ENCODE measurements at regions not wholly inside any gene's neighbourhood (a gene's known extent, or its start where the extent isn't known, plus 50 kb on each side); places are given as distances from the start of the nearest gene placed in this dataset.
"Not testable (repeated sequence)": the region's sequence is repeated elsewhere in the genome, so short reads cannot be mapped to it uniquely, and the experiment has no call there.

GRCh38 chr13:68944272-68944671, 1163.4 kb upstream of the ATXN8OS start:
- no peak for DNase-seq

DNA sequence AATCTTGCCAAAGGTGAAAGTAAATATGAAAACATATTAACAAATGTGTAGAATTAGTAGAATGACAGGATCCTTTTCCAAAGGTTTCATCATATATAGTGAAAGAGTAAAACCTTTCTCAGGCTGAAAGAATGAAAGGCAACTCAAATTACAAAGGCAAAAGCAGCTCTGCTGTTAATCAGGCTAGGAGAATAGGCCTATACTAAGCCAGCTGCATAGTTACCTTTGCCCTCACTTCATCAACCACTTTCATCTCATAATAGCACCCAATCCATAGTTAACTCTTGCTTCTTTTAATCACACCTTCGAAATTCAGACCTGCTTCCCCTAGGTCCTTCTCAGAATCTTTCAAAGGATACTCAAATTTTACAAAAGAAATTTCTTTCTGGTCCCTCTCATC, 1167.6 kb upstream of the ATXN8OS start:
- DNase-seq = no peak

DNA sequence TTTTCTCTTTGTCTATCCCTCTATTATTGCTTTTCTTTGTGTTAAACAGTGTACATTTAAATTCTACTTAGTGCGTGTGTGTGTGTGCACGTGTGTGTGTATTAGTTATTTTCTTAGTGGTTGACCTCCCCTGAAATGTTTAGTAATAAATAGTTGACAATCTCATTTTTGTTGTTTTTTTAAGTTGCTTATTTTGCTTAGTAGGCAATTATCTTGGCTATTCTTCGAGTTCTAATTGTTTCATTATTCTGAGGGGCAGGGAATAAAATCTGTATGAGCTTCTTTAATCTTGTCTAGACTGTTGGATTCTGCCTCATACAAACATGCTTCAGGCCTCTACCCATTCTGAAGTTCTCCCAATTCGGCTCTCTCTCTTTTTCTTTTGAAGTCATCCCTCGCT, 1169.0 kb upstream of the ATXN8OS start:
- DNase-seq = no peak

GRCh38 chr13:68929075-68929745, 1178.4 kb upstream of the ATXN8OS start:
- DNase-seq = no peak

GRCh38 chr13:68927387-68928026, 1180.1 kb upstream of the ATXN8OS start:
- DNase-seq = no peak

DNA sequence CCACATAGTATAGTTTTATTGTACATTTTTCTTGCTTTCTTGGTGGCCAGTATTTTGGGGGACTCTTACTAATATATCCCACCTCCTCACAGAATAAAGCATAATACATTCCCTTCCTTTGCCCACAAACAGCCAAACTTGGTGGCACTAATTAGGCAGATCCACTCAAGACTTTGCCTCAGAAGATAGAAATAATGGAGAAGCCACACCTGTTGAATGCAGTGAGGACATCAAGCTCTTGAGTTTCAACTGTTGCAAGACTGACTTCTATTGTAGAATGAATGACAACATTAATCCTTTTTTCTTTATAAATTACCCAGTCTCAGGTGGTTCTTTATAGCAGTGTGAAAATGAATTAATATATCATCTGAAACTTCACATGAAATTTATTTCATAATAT, 1183.6 kb upstream of the ATXN8OS start:
- no peak for DNase-seq

DNA sequence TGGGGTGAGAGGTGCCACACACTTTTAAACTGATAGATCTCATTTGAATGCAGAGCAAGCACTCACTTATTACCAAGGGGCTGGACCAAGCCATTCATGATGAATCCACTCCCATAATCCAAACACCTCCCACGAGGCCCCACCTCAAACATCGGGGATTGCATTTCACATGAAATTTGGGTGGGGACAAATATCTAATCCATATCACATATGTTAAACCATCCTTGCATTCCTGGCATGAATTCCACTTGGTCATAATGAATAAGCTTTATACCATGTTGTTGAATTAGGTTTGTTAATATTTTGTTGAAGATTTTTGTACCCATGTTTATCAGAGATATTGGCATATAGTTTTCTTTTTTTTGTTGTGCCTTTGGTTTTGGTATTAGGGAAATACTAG, 1198.7 kb upstream of the ATXN8OS start:
- no peak for DNase-seq

GRCh38 chr13:68905186-68905585, 1202.4 kb upstream of the ATXN8OS start:
- DNase-seq = no peak

GRCh38 chr13:68897331-68897928, 1210.2 kb upstream of the ATXN8OS start:
- DNase-seq = no peak

- no peak for DNase-seq
Measured at GRCh38 chr13:68895696-68896095, 1211.9 kb upstream of the ATXN8OS start.

- DNase-seq = not testable (repeated sequence)
Measured at GRCh38 chr13:68893721-68894120, 1213.9 kb upstream of the ATXN8OS start.

GRCh38 chr13:68892596-68892995, 1215.0 kb upstream of the ATXN8OS start:
- DNase-seq = not testable (repeated sequence)

- DNase-seq = not testable (repeated sequence)
Measured at GRCh38 chr13:68890101-68890500, 1217.5 kb upstream of the ATXN8OS start.

GRCh38 chr13:68888832-68889231, 1218.8 kb upstream of the ATXN8OS start:
- no peak for DNase-seq

DNA sequence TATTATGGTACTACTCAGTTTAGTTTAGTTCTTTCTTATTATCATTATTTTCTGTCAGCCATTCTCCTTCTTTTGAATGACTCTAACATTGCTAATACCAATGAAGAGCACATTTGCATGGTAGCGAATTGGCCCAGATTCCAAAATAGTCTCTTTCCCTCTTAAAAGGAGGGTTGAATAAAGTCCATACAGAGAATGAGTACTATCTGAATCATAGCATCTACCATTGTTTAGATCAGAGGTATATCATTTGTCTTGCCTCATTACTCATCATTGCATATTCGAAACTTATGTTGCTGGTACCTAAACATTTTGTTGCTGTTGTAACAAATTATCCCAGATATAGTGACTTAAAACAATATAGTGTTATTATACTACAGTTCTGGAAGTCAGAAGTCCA, 1235.3 kb upstream of the ATXN8OS start:
- no peak for DNase-seq

- no peak for DNase-seq
Measured at GRCh38 chr13:68851026-68851425, 1256.6 kb upstream of the ATXN8OS start.

DNA sequence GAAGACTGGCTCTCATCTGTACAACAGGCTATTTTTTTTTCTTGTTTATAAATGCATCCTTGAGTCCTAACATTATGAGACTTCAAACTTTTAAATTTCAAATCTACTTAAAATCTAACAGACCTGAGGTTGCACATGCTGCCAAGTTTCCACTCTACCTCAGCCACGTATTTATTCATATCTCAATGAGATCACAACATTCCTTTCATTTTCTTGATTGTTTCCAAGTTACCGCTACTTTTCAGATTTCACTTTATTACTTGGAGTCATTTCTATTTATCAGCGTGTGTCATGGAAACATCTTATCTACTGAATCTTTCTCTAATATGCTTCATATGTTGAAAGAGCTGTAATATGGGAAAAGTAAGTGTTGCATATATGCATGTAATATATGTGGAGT, 1257.5 kb upstream of the ATXN8OS start:
- no peak for DNase-seq

GRCh38 chr13:68846663-68847062, 1261.0 kb upstream of the ATXN8OS start:
- no peak for DNase-seq

GRCh38 chr13:68834375-68834774, 1273.3 kb upstream of the ATXN8OS start:
- no peak for DNase-seq

- no peak for DNase-seq
Measured at GRCh38 chr13:68816715-68817114, 1290.9 kb upstream of the ATXN8OS start.

GRCh38 chr13:68813180-68813796, 1294.3 kb upstream of the ATXN8OS start:
- no peak for DNase-seq

GRCh38 chr13:68810660-68811059, 1297.0 kb upstream of the ATXN8OS start:
- DNase-seq = no peak

GRCh38 chr13:68808456-68808855, 1299.2 kb upstream of the ATXN8OS start:
- no peak for DNase-seq

DNA sequence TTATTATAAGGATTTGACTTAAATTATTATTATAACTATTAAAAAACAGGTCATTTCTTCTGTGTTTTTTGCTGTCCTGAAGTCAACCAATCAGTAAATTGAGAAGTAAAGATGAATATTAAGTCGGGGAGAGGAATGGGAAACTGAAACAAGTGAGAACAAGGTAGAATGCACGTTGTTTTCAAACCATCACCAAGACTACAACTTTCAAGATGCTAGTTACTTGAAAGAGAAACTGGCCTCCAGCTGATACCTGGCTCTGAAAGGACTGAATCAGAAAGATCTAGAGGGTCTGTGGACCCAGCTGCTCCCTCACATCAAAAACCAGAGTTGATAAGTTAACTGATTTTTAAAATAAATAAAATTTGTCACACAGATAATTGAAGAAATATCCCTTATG, 1301.5 kb upstream of the ATXN8OS start:
- DNase-seq = no peak
